ENCODE measurements at regions not wholly inside any gene's neighbourhood (a gene's known extent, or its start where the extent isn't known, plus 50 kb on each side); places are given as distances from the start of the nearest gene placed in this dataset.

DNA sequence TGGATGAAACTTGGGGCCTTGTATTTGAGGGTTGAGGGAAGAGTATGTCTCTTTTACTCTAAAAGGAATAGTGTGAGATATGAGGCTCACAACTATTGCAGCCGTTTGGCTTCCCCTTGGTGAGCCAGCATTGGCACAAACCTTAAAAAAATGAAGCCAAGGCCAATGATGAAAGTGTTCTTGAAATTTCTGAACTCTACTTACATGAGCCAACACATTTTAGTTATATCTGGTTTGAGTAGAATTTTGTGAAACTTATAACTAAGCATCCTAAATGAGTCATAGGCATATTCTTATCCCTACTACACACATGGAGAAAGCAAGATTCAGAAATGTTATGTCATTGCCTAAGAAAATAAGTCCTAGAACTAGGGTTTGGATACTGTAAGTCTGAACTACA, 55.3 kb upstream of the ACSS3 start:
- DNase-seq (ENCODE audit: low spot score): no peak

DNA sequence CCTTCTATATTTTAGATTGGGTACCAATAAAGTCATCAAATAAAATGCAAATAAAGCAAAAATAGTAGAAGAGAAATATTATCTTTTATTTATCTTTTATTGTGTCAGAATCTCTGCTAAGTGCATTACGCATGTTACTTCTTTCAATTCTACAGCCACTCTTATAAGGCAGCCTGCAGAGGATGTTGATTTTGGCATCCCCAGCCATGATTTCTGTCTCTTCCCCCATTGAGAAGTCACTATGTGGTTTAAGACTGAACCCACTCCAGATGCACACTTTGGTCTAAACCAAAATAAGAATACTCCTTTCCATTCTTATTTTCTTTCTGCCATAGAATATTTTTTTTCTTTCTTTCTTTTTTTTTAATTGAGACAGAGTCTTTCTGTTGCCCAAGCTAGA, 56.0 kb upstream of the ACSS3 start:
- no peak for DNase-seq (ENCODE audit: low spot score)

DNA sequence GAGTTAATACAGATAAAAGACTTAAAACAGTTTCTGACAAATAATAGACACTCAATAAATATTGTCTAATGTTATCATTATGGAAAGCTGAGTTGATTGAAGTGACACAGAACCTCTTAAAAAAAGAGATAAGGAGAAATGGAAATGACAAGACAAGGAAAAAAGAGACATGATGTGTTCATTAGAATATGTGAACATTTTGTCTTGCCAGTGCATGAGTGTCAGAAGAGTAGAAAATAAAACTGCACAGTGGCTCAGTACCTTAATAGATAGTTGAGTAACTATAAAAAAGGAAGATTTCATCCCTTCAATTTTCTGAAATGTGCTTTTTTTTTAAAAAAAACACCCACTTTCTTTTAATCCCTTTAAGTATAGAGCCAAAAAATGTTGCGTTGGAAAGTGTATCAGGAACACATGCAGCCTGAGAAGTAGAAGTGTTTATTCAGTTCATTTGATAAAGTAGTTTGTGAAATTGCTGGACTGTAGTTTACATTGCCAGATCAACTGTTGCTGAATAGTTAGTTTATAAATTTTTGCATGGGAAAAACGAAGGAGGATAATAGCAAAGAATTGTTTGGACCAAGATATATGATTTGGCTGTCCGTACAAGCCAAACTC, 56.6 kb upstream of the ACSS3 start:
- no peak for DNase-seq (ENCODE audit: low spot score)

DNA sequence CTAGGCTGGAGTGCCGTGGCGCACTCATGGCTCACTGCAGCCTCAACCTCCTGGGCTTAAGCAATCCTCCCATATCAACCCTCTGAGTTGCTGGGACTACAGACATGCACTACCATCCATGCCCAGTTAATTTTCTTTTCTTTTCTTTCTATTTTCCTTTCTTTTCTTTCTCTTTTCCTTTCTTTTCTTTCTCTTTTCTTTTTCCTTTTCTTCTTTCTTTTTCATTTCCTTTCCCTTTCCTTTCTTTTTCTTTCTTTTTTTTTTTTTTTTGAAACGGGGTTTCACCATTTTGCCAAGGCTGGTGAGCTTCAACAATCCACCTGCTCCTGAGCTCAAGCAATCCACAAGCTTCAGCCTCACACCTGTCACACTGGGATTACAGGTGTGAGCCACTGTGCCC, 60.1 kb upstream of the ACSS3 start:
- DNase-seq (ENCODE audit: low spot score): no peak

DNA sequence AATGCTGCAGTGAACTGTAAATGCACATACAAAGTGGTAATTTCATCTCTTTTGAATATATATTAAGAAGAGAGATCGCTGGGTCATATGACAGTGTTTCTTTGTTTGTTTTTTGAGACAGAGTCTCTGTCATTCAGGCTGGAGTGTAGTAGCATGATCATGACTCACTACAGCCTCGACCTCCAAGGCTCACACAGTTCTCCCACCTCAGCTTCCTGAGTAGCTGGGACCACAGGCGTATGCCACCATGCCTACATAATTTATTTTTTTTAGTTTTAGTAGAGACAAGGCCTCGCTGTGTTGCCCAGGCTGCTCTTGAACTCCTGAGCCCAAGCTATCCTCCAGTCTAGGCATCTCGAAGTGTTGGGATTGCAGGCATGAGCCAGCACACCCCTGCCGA, 62.4 kb upstream of the ACSS3 start:
- peak; percentile 0 for DNase-seq (ENCODE audit: low spot score)

DNA sequence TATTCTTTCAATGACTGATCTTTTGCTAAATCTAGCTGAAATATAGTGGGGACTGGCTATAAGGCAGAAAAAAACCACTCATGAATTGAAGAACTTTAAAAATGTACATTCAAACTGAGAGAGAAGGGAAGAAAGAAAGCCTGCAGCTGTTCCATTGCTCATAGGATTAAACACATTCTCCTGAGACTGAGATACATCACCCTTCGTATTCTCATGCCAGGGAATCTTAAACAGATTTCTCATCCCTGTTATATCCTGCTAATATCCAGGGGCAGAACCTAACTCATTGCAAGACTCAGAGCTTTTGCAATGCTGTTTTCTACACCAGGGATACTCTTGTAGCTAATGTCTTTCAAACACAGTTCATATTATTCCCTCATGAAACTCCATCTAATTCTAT, 67.2 kb upstream of the ACSS3 start:
- DNase-seq (ENCODE audit: low spot score): no peak

DNA sequence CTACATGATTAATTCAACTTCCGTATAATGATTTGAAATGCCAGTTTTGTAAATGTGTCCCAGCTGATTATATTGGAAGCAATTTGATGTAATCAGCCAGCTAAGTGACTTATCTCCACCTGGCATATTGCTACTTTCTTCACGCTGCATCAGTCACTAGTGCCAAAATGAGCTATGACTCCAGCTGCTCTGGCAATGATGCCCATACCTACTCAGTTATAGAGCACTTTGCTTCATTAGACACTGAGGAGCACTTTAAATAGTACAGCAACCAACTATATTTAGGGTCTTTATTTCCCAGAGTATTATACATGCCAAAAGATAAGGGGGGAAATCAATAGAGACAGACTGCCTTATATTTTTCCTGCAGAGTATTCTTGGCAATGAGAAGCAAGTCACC, 67.9 kb upstream of the LIN7A start:
- DNase-seq (ENCODE audit: low spot score): no peak

DNA sequence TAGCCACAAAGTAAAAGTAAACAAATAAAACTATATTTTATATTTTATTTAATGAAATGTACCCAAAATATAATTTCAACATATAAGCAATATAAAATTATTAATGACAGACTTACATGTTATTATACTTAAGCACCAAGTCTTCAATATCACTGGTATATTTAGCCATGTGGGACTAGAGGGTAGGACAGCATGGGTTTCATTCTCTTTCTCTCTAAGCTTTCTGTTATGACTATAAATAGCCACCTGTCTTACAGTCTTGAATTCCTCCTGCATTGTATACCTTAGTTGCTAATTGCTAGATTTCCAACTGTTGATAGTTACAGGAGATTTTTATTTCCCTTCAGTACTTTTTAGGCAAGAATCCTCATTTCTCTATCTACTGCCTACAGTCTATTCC, 63.1 kb upstream of the LIN7A start:
- no peak for DNase-seq (ENCODE audit: low spot score)

DNA sequence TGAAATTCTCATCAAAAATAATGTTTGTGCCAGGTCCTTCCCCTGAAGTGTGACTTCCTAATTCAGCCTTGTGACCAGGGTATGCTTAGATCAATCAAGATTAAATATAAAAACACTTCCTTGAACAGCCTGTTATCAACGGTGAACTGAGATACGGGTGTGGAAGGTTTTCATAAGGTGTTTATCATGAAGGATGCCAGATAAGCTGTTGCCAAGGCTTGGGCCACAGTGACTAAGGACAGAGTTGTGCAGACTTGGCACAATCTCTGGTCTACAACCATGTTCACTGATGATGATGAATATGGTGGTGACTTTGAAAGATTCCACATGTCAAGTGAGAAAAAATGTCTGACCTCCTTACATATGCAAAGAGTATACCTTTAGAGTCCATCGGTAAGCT, 51.3 kb upstream of the LIN7A start:
- no peak for DNase-seq (ENCODE audit: low spot score)

All from A172 (cell line).